Lung microvascular endothelial cell (primary cell): ENCODE measurements at regions not wholly inside any gene's neighbourhood (a gene's known extent, or its start where the extent isn't known, plus 50 kb on each side); places are given as distances from the start of the nearest gene placed in this dataset.
"Not testable (repeated sequence)": the region's sequence is repeated elsewhere in the genome, so short reads cannot be mapped to it uniquely, and the experiment has no call there.

ENCODE experiments used
- DNase-seq, 2 donors: peaks; one replicate each; pipeline versions ENCODE4 v3.0.0 to v3.0.0-alpha.2; 2010; ENCODE audit warnings: low read depth in 2 of 2

GRCh38 chr6:56749632-56750151, 107.0 kb upstream of the DST start:
- peak; percentile 81 to 83 for DNase-seq

DNA sequence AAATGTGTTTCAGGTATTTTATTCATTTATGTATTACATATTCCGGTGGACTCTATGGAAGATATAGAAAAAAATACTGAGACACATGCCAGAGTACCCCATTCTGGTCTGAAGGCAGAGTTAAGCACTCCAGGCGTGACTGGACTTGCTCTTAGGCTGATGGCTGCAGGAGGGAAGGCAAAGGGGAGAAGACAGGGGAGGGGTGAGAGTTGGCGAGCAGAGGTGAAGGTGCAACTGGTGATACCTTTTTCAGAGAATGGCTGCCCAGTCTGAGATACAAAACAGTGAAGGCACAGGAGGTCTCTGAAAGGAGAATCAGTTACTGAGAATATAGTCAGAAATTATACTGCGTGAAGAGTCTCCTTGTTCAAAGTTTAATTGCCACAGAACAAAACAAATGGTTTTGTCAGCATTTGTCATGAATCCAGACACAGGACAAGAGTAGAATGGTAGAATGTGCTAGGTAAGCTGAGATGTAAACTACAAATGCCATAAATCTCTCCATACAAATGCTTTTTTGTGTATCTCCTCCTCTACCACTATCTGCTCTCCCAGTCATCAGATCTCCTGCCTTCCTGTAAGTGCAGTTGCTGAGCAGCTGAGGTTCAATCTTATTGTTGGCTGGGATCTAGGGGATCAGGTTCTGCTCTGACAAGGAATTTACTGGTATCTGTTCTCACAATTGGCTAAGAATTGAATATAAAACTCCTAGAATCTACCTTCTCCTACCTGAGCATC, 104.2 kb upstream of the DST start:
- DNase-seq: no peak

DNA sequence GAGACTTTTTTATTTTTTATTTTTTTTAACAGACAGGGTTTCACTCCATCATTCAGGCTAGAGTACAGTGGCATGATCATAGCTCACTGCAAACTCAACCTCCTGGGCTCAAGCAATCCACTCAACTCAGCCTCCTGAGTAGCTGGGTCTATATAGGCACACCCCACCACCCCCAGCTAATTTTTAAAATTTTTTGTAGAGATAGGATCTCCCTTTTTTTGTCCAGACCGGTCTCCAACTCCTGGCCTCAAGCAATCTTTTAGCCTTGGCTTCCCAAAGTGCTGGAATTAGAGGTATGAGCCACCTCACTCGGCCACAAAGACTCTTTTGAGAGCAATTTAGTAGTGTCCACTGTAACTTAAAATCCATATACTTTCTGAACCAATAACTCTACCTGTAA, 103.3 kb upstream of the DST start:
- DNase-seq: no peak

DNA sequence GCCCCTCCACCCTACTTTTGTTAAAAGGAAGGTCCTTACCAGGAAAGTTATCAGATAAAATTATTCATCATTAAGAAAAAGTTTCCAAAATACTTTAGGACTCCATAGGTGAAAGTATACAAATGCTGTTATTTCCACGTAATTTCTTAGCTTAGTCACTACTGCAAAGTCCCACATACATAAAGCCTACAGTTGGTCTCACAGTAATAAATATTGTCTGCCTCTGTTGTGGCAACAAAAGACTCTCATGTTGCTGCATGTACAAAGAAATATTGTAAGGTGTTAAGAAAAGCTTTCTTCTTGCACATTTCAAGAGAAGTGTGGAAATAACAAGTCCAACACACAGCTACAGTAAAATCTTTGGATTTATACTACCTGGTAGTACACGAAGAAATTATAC, 102.4 kb upstream of the DST start:
- DNase-seq: no peak

- no peak for DNase-seq
Observed at GRCh38 chr6:56744528-56744927, 101.8 kb upstream of the DST start.

DNA sequence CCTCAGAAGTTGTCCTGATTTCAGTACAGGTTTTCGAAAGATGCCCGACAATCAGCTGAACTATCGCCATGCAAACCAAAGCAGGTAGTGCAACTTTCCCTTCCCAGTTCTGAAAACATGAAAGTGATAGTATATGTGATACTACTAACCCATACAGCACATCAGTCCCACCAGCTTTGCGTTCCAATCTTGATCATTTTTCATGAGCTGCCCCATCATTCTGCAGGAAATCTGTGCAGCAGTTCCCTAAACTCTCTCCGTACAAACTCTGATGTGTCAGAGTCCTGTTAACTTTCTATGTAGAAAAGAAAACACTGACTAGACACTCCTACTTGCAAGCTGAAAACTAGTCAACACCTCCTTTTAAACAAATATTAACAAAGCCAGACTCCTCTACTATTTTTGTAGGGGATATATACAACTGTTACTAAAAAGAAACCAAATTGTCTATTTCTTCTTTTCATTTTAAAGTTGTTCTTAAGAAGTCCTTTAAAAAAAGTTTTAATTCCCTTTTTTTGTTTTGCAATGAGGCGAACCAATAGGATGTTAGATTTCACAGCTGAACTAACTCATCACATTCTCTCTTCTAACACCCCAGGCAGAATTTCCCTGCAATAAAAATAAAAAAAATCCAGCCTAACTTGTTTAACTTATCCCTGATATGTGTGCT, 99.6 kb upstream of the DST start:
- peak; percentile 31 to 54 for DNase-seq

- DNase-seq: no peak
Observed at GRCh38 chr6:56741472-56741871, 98.8 kb upstream of the DST start.

- peak in 1 of 2 donors; percentile 41 for DNase-seq
Observed at GRCh38 chr6:56739836-56740815, 97.4 kb upstream of the DST start.

GRCh38 chr6:56736804-56737203, 94.1 kb upstream of the DST start:
- no peak for DNase-seq

DNA sequence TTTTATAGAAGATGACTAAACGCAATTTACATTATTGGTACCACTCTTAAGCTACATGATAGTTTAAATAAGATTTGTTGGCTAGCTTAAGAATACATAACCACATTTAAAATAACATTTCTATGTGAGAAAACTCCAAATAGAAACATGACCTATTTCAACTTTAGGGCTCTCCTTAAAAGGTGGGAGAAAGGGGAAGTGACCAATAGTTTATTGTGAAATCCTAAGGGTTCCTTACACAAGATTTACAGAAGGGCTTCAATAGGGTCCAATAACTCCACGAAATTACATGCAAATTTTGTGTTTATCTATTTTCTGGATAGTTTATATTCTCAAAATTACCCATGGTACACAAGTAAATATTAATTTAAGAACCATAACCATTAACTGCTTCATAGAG, 91.6 kb upstream of the DST start:
- DNase-seq: no peak

GRCh38 chr6:56733211-56733697, 90.6 kb upstream of the DST start:
- no peak for DNase-seq

DNA sequence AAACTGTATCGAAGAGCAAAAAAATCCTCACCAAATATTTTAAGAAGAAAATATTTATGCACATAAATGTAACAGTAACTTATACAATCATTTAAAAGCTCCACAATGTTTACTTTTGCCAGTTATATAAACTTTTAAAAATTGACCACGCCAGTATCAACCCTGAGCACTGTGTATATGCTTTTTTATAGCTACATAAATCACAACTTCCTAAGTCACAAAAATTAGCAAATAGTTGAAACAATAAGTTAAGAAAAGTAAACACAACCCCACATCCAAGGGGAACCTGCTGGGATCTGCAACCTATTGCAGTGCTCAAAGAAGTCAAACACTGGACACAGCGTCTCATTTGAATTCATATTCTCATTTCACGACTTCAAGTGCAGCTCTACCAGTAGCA, 89.8 kb upstream of the DST start:
- DNase-seq: no peak

DNA sequence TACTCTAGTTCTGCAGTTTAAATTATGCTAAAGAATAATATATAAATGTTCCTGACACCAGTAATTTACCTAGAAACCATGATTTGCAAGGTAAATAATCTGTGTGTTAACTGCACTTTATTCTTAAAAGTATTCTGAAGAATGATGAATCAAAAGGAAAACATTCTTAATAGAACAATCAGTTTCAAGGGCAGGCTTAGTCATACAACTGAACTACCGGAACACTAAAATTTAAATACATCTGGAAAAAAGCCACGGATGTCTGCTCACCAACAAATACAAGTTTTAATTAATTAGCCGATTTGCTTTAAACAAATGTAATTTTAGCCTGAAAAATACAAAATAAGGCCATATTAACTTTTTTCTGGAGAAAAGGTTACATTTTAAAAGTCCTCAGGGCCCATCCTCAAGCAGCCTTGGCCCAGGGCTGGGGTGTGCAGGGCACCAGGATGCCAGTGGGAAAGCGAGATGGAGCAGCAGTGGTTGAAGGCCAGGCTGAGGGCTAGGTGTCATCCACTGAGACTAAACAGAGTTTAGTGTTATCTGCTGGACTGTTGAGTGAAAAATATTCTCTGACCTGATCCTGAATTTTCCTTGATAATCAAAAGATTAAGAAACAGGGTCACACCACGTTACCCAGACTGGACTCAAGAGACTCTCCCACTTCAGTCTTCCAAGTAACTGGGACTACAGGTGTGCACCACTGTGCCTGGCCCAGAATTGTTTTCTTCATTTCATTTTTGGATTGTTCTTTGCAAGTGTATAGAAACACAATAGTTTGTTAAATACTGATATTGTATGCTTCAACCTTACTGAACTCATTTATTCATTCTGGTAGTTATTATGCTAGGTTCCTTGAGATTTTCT, 88.2 kb upstream of the DST start:
- DNase-seq: peak; percentile 45 to 82

DNA sequence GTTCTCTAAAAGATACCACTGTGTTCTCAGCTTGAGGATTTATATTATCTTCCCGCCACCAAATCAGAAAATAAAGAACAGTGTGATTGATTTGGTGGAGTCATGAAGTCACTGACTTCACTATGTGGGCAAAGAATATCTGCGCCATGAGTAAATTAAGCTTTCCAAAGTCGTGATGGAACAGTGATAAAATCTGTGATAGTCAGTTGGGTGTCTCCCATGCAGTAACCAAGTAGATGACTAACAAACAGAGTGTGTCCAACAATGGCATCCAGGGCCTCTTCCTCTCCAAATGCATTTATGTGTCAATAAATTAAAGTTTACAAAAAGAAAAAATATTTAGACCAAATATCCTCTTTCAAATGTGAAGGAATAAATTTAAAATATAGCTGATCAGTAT, 87.0 kb upstream of the DST start:
- peak in 1 of 2 donors; percentile 74 for DNase-seq

GRCh38 chr6:56729166-56729565, 86.5 kb upstream of the DST start:
- DNase-seq: not testable (repeated sequence)

GRCh38 chr6:56727097-56727850, 84.6 kb upstream of the DST start:
- DNase-seq: no peak

GRCh38 chr6:56725254-56725653, 82.6 kb upstream of the DST start:
- no peak for DNase-seq

GRCh38 chr6:56724455-56724854, 81.8 kb upstream of the DST start:
- DNase-seq: no peak

GRCh38 chr6:56720882-56721281, 78.2 kb upstream of the DST start:
- no peak for DNase-seq

DNA sequence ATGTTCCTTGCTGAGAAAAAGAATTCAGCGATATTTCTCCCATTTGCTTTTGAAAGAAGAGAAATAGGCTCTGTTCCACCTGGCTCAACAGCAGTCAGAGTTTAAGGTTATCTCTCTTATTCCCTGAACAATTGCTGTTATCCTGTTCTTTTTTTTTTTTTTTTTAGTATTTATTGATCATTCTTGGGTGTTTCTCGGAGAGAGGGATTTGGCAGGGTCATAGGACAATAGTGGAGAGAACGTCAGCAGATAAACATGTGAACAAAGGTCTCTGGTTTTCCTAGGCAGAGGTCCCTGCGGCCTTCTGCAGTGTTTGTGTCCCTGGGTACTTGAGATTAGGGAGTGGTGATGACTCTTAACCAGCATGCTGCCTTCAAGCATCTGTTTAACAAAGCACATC, 77.5 kb upstream of the DST start:
- DNase-seq: not testable (repeated sequence)
